A673 (cell line): ENCODE measurements at regions not wholly inside any gene's neighbourhood (a gene's known extent, or its start where the extent isn't known, plus 50 kb on each side); places are given as distances from the start of the nearest gene placed in this dataset.

Experiments used
- BruUV-seq: library from RNA; stranded (reverse); fragments of 400-500 nt; replicated peaks from 2 replicates; lab custom pipeline; 2021; lab: Mats Ljungman, UMichigan
- CTCF ChIA-PET: fragments of 300-600 bp; sonication (Branson Sonifier 250); formaldehyde crosslinking; loops from one replicate; lab custom pipeline; 2022; ENCODE audit warnings: antibody characterized with exemption; lab: Charles Lee
- POLR2A ChIA-PET: fragments of 300-600 bp; sonication (Branson Sonifier 250); formaldehyde crosslinking; loops from one replicate; lab custom pipeline; 2022; ENCODE audit warnings: antibody characterized with exemption; ENCODE audit not compliant: low non-redundant PET; lab: Charles Lee
- DNase-seq: peaks from one replicate; pipeline ENCODE4 v3.0.0-alpha.2; 2015; ENCODE audit warnings: low spot score
- H3K27ac ChIP-seq: fragments of 200-600 bp; sonication (generic); 2 replicates; pipeline ENCODE4 v1.5.1; 2016; ENCODE audit warnings: mixed run types, low read depth, mild to moderate bottlenecking, mixed read lengths, antibody characterized with exemption, low read length; ENCODE audit not compliant: poor library complexity, severe bottlenecking
- H3K27me3 ChIP-seq: fragments of 200-600 bp; sonication (generic); replicated peaks from 2 replicates; pipeline ENCODE4 v1.6.1; 2017; ENCODE audit warnings: mixed run types, low read depth, mild to moderate bottlenecking, mixed read lengths, antibody characterized with exemption, low read length; ENCODE audit not compliant: insufficient read depth, poor library complexity
- H3K36me3 ChIP-seq: fragments of 200-600 bp; sonication (generic); 2 replicates; pipeline ENCODE4 v1.6.1; 2016; ENCODE audit warnings: mixed run types, mild to moderate bottlenecking, mixed read lengths, antibody characterized with exemption, low read length; ENCODE audit not compliant: insufficient read depth, poor library complexity, severe bottlenecking
- H3K4me1 ChIP-seq: fragments of 200-600 bp; sonication (generic); 2 replicates; pipeline ENCODE4 v1.6.1; 2017; ENCODE audit warnings: mixed run types, mild to moderate bottlenecking, mixed read lengths, antibody characterized with exemption, low read length; ENCODE audit not compliant: insufficient read depth, poor library complexity, severe bottlenecking
- H3K4me3 ChIP-seq: fragments of 200-600 bp; sonication (generic); 2 replicates; pipeline ENCODE4 v1.5.1; 2016; ENCODE audit warnings: low read depth, mixed run types, mild to moderate bottlenecking, mixed read lengths, low read length; ENCODE audit not compliant: poor library complexity, severe bottlenecking
- H3K9me3 ChIP-seq: fragments of 200-600 bp; sonication (generic); 2 replicates; pipeline ENCODE4 v1.6.1; 2016; ENCODE audit warnings: mixed run types, low read depth, mild to moderate bottlenecking, mixed read lengths, antibody characterized with exemption, low read length; ENCODE audit not compliant: poor library complexity, severe bottlenecking
- EZH2 ChIP-seq: fragments of 200-600 bp; sonication (generic); IDR thresholded peaks from 2 replicates; pipeline ENCODE4 v1.6.1; 2017; ENCODE audit warnings: borderline replicate concordance, low read depth, mild to moderate bottlenecking, mixed read lengths, antibody characterized with exemption, low read length; ENCODE audit not compliant: poor library complexity, severe bottlenecking
- intact Hi-C: fragments of 100-400 bp; cut with micrococcal nuclease; formaldehyde crosslinking; loops from one replicate; pipeline ENCODE4 v1.10.0; 2022; ENCODE audit not compliant: unreplicated experiment
- TF ChIP-seq, protein P1 (sequence below): fragments of 300-800, 200-600 bp; sonication (generic); conservative IDR thresholded peaks from 2 replicates; pipeline ENCODE4 v1.5.1; 2017; ENCODE audit warnings: low read depth, mild to moderate bottlenecking, antibody characterized with exemption, low read length, moderate library complexity, mixed read lengths

DNA sequence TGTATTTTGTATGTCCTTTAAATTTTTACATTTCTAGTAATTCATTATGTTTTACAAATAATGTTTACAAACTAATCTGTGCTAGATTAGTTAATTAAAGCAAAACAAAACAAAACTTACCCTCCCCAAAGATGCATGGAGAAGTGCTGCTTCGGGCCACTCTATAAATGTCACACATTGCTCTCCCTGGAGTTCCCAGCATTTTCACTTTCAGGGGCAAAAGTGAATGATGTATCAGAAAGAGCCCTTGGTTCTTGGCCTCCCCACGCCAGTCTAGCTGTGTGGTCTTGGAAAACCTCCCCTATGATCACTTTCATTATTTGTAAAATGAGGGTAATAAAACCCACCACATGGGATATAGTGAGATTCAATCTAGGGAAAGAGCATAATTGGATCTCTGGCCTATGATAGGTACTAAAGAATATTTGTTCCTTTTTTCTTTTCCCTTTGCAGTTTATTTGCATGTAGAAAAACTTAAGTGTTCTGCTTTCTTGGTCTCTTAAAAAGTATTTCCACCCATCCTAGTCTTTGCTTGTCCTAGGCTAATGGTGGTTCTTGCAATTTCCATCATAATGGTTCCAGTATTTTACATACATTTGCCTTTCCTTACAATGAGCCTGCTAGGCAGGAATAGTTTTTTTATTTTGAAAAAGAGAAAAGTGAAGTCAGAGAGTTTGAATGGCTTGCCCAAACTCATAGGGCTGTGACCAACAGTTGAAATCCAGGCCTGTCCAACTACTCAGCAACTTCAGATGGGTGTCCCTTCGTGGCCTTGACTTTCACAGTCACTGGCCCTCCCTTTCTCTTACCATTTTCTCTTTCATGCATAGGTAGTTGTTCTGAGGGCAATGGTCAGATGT is 184.5 kb upstream of the KLF4 start:
- no peak overlapping the region for H3K27ac ChIP-seq
- no peak for TF ChIP-seq EZH2
- TF ChIP-seq, protein P1, sequence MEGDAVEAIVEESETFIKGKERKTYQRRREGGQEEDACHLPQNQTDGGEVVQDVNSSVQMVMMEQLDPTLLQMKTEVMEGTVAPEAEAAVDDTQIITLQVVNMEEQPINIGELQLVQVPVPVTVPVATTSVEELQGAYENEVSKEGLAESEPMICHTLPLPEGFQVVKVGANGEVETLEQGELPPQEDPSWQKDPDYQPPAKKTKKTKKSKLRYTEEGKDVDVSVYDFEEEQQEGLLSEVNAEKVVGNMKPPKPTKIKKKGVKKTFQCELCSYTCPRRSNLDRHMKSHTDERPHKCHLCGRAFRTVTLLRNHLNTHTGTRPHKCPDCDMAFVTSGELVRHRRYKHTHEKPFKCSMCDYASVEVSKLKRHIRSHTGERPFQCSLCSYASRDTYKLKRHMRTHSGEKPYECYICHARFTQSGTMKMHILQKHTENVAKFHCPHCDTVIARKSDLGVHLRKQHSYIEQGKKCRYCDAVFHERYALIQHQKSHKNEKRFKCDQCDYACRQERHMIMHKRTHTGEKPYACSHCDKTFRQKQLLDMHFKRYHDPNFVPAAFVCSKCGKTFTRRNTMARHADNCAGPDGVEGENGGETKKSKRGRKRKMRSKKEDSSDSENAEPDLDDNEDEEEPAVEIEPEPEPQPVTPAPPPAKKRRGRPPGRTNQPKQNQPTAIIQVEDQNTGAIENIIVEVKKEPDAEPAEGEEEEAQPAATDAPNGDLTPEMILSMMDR, result no peak
- CTCF ChIA-PET, result no interaction called here
- no peaks in the 10 kb centered on the region for H3K9me3 ChIP-seq
- BruUV-seq, result no TSS peak
- no peak for DNase-seq
- no peaks in the 10 kb centered on the region for H3K27me3 ChIP-seq
- H3K4me3 ChIP-seq, result no peak overlapping the region
- POLR2A ChIA-PET, result no interaction called here
- no peaks in the 10 kb centered on the region for H3K4me1 ChIP-seq
- no peaks in the 10 kb centered on the region for H3K36me3 ChIP-seq
- intact Hi-C loops, result no loop called here

DNA sequence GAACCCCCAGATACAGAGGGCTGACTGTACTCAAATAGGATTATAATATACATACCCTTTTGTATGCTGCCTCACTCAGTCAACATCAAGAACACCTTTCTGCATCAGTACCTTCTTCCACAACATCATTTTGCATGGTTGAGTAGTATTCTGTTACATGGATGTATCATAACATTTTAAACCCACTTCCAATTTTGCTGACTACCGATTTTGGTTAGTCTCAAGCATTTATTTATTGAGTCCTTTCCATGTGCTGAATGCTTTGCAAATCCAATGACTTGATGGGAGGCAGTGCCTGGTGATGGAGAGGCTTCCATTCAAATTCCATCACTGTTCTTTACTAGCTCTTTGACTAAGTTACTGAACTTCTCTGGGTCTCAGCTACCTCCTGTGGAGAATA is 182.0 kb upstream of the KLF4 start:
- Histone ChIP-seq H3K27ac (no peak overlapping the region), H3K4me1 (no peaks in the 10 kb centered on the region), H3K4me3 (no peak overlapping the region), H3K9me3 (no peaks in the 10 kb centered on the region), H3K36me3 (no peaks in the 10 kb centered on the region), H3K27me3 (no peaks in the 10 kb centered on the region)
- intact Hi-C loops, result no loop called here
- no peak for DNase-seq
- POLR2A ChIA-PET, result no interaction called here
- no peak for TF ChIP-seq EZH2
- TF ChIP-seq, protein P1, result no peak
- CTCF ChIA-PET, result no interaction called here
- no TSS peak for BruUV-seq

DNA sequence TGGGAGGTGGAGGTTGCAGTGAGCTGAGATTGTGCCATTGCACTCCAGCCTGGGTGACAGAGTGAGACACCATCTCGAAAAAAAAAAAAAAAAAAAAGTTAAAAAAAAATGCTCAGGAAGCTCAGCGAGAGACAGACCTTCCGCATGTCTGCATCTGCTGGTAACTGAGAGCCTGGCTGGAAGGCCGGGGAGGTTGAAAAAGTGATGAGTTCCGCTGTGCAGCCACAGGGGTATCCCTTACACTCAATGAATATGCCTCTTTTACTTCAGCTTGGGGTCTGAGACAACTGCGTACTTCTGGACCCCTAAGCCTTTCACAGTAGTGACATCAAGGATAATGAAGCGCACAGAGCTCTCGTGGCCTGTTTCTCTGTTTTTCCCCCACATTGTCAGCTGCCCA is 179.9 kb upstream of the KLF4 start:
- H3K36me3 ChIP-seq, result no peaks in the 10 kb centered on the region
- intact Hi-C loops, result no loop called here
- no peak for DNase-seq
- no TSS peak for BruUV-seq
- H3K4me3 ChIP-seq, result no peak overlapping the region
- CTCF ChIA-PET, result no interaction called here
- POLR2A ChIA-PET, result no interaction called here
- no peak overlapping the region for H3K27ac ChIP-seq
- H3K9me3 ChIP-seq, result no peaks in the 10 kb centered on the region
- TF ChIP-seq EZH2, result no peak
- H3K4me1 ChIP-seq, result no peaks in the 10 kb centered on the region
- H3K27me3 ChIP-seq, result no peaks in the 10 kb centered on the region
